ENCODE measurements at regions not wholly inside any gene's neighbourhood (a gene's known extent, or its start where the extent isn't known, plus 50 kb on each side); places are given as distances from the start of the nearest gene placed in this dataset.

GRCh38 chr2:9773903-9774239, 69.4 kb upstream of the TAF1B start:
- no peak for FAIRE-seq

- FAIRE-seq = no peak
Observed at GRCh38 chr2:9774266-9774665, 69.0 kb upstream of the TAF1B start.

GRCh38 chr2:9775351-9775750, 67.9 kb upstream of the TAF1B start:
- no peak for FAIRE-seq

- no peak for FAIRE-seq
Observed at GRCh38 chr2:9775999-9776712, 67.1 kb upstream of the TAF1B start.

- no peak for FAIRE-seq
Observed at GRCh38 chr2:9777081-9777480, 66.2 kb upstream of the TAF1B start.

- no peak for FAIRE-seq
Observed at GRCh38 chr2:9778012-9778411, 65.3 kb upstream of the TAF1B start.

GRCh38 chr2:9778471-9779316, 64.6 kb upstream of the TAF1B start:
- no peak for FAIRE-seq

- FAIRE-seq = no peak
Observed at GRCh38 chr2:9779596-9780264, 63.5 kb upstream of the TAF1B start.

GRCh38 chr2:9780368-9781130, 62.7 kb upstream of the TAF1B start:
- FAIRE-seq = no peak

GRCh38 chr2:9781252-9781651, 62.0 kb upstream of the TAF1B start:
- FAIRE-seq = no peak

GRCh38 chr2:9782197-9782719, 61.0 kb upstream of the TAF1B start:
- no peak for FAIRE-seq

- FAIRE-seq = no peak
Observed at GRCh38 chr2:9789371-9789770, 53.9 kb upstream of the TAF1B start.

- FAIRE-seq = no peak
Observed at GRCh38 chr2:9790702-9791225, 52.5 kb upstream of the TAF1B start.

- no peak for FAIRE-seq
Observed at GRCh38 chr2:9791711-9792110, 51.6 kb upstream of the TAF1B start.

- no peak for FAIRE-seq
Observed at GRCh38 chr2:9793156-9793917, 49.9 kb upstream of the TAF1B start.
